HL-60 (cell line): ENCODE measurements at regions not wholly inside any gene's neighbourhood (a gene's known extent, or its start where the extent isn't known, plus 50 kb on each side); places are given as distances from the start of the nearest gene placed in this dataset.
"Not testable (repeated sequence)": the region's sequence is repeated elsewhere in the genome, so short reads cannot be mapped to it uniquely, and the experiment has no call there.

Experiments used
- CTCF ChIP-seq: IDR thresholded peaks from one replicate; pipeline ENCODE4 v1.5.1; 2011; ENCODE audit warnings: low read length, control low read depth, inconsistent platforms; ENCODE audit not compliant: insufficient read depth
- GABPA ChIP-seq: IDR thresholded peaks from 2 replicates; pipeline ENCODE4 v1.6.1; 2012; ENCODE audit warnings: low read depth
- POLR2AphosphoS5 ChIP-seq: IDR thresholded peaks from 2 replicates; pipeline ENCODE4 v1.6.1; 2012; ENCODE audit warnings: low read depth
- REST ChIP-seq: IDR thresholded peaks from 2 replicates; pipeline ENCODE4 v1.6.1; 2012; ENCODE audit warnings: low read depth; ENCODE audit not compliant: insufficient replicate concordance

- TF ChIP-seq CTCF, POLR2AphosphoS5, REST, GABPA: not testable (repeated sequence)
Observed at GRCh38 chr2:220758376-220758775, 813.7 kb downstream of the EPHA4 start.
